ENCODE measurements at regions not wholly inside any gene's neighbourhood (a gene's known extent, or its start where the extent isn't known, plus 50 kb on each side); places are given as distances from the start of the nearest gene placed in this dataset.

GRCh38 chr11:35891096-35891495 lies 52.8 kb upstream of the LDLRAD3 start:
- Histone ChIP-seq H3K9me1 (ENCODE audit: control insufficient read depth, extremely low read depth, insufficient read depth, low read length) (no peaks in the 10 kb centered on the region), H2AFZ (ENCODE audit: control insufficient read depth, low read length) (no peak overlapping the region), H3K9ac (ENCODE audit: control insufficient read depth, extremely low read depth, insufficient read depth, low read length) (no peak overlapping the region), H3K27ac (ENCODE audit: control insufficient read depth, insufficient read depth, low read length) (no peak overlapping the region), H3K4me1 (ENCODE audit: control insufficient read depth, extremely low read depth, insufficient read depth, low read length) (peaks cover 33% of the 10 kb centered on the region), H3K4me3 (ENCODE audit: control insufficient read depth in 2 of 3, extremely low read depth in 1 of 3, insufficient read depth in 2 of 3, low read depth in 1 of 3, low read length in 3 of 3) (no peak overlapping the region), H3K36me3 (ENCODE audit: control insufficient read depth in 2 of 2, extremely low read depth in 1 of 2, insufficient read depth in 2 of 2, low read length in 2 of 2) (no peaks in the 10 kb centered on the region), H3K79me2 (ENCODE audit: control insufficient read depth, insufficient read depth, low read length) (no peaks in the 10 kb centered on the region), H3K27me3 (ENCODE audit: control insufficient read depth, extremely low read depth, insufficient read depth, low read length) (no peaks in the 10 kb centered on the region), H3K4me2 (ENCODE audit: control insufficient read depth, extremely low read depth, insufficient read depth, low read depth, low read length) (no peak overlapping the region), H3K9me3 (ENCODE audit: control insufficient read depth, low read depth, low read length) (no peaks in the 10 kb centered on the region), H4K20me1 (ENCODE audit: control insufficient read depth, extremely low read depth, insufficient read depth, low read length) (no peaks in the 10 kb centered on the region)
- peak; percentile 5 for FAIRE-seq
- dilution Hi-C loops (cut with MboI; ENCODE audit: extremely low pct_ligation_motif_present, low sequenced_read_pairs) = no loop called here
- no peak for DNase-seq (ENCODE audit: low read depth, low spot score)
- TF ChIP-seq EZH2 (IDR thresholded peaks at IDR 0.05; ENCODE audit: low read length) = no peak
- TF ChIP-seq CTCF (optimal IDR thresholded peaks at IDR 0.05 in 1 of 3, IDR thresholded peaks at IDR 0.05 in 1 of 3, conservative IDR thresholded peaks at IDR 0.05 in 1 of 3; ENCODE audit: extremely low read depth in 1 of 3, insufficient read depth in 2 of 3, low read length in 3 of 3) = no peak

- Histone ChIP-seq H3K4me3 (ENCODE audit: control insufficient read depth in 2 of 3, extremely low read depth in 1 of 3, insufficient read depth in 2 of 3, low read depth in 1 of 3, low read length in 3 of 3) (no peak overlapping the region), H3K36me3 (ENCODE audit: control insufficient read depth in 2 of 2, extremely low read depth in 1 of 2, insufficient read depth in 2 of 2, low read length in 2 of 2) (no peaks in the 10 kb centered on the region), H3K79me2 (ENCODE audit: control insufficient read depth, insufficient read depth, low read length) (no peaks in the 10 kb centered on the region), H2AFZ (ENCODE audit: control insufficient read depth, low read length) (no peak overlapping the region), H4K20me1 (ENCODE audit: control insufficient read depth, extremely low read depth, insufficient read depth, low read length) (no peaks in the 10 kb centered on the region), H3K4me1 (ENCODE audit: control insufficient read depth, extremely low read depth, insufficient read depth, low read length) (peaks cover 32% of the 10 kb centered on the region), H3K4me2 (ENCODE audit: control insufficient read depth, extremely low read depth, insufficient read depth, low read depth, low read length) (no peak overlapping the region), H3K9me1 (ENCODE audit: control insufficient read depth, extremely low read depth, insufficient read depth, low read length) (no peaks in the 10 kb centered on the region), H3K27me3 (ENCODE audit: control insufficient read depth, extremely low read depth, insufficient read depth, low read length) (no peaks in the 10 kb centered on the region), H3K27ac (ENCODE audit: control insufficient read depth, insufficient read depth, low read length) (no peak overlapping the region), H3K9me3 (ENCODE audit: control insufficient read depth, low read depth, low read length) (no peaks in the 10 kb centered on the region), H3K9ac (ENCODE audit: control insufficient read depth, extremely low read depth, insufficient read depth, low read length) (no peak overlapping the region)
- DNase-seq (ENCODE audit: low read depth, low spot score) = no peak
- FAIRE-seq = peak; percentile 67
- dilution Hi-C loops (cut with MboI; ENCODE audit: extremely low pct_ligation_motif_present, low sequenced_read_pairs) = no loop called here
- TF ChIP-seq CTCF (optimal IDR thresholded peaks at IDR 0.05 in 1 of 3, IDR thresholded peaks at IDR 0.05 in 1 of 3, conservative IDR thresholded peaks at IDR 0.05 in 1 of 3; ENCODE audit: extremely low read depth in 1 of 3, insufficient read depth in 2 of 3, low read length in 3 of 3) (no peak), EZH2 (IDR thresholded peaks at IDR 0.05; ENCODE audit: low read length) (no peak)
Observed at GRCh38 chr11:35892166-35892565, 51.7 kb upstream of the LDLRAD3 start.

Data from keratinocyte (primary cell).